Progenitor cell of endocrine pancreas (in vitro differentiated cells): ENCODE measurements at regions not wholly inside any gene's neighbourhood (a gene's known extent, or its start where the extent isn't known, plus 50 kb on each side); places are given as distances from the start of the nearest gene placed in this dataset.

ENCODE experiments used
- DNase-seq: peaks from one replicate; pipeline ENCODE4 v3.0.0; 2021; ENCODE audit warnings: low spot score; ENCODE audit not compliant: unreplicated experiment
- H3K27ac Mint-ChIP-seq: 2 replicates; pipeline ENCODE4 v1.8.0; 2021; ENCODE audit warnings: mild to moderate bottlenecking, moderate library complexity, mixed read lengths
- H3K27me3 Mint-ChIP-seq: 2 replicates; pipeline ENCODE4 v1.8.0; 2021; ENCODE audit warnings: mixed read lengths
- H3K36me3 Mint-ChIP-seq: 2 replicates; pipeline ENCODE4 v1.8.0; 2022; ENCODE audit warnings: mixed read lengths; ENCODE audit not compliant: insufficient read depth
- H3K4me1 Mint-ChIP-seq: 2 replicates; pipeline ENCODE4 v1.8.0; 2021; ENCODE audit warnings: low read depth, mixed read lengths
- H3K4me3 Mint-ChIP-seq: 2 replicates; pipeline ENCODE4 v1.8.0; 2021; ENCODE audit warnings: low read depth, mild to moderate bottlenecking, moderate library complexity, mixed read lengths
- H3K9me3 Mint-ChIP-seq: 2 replicates; pipeline ENCODE4 v1.8.0; 2021; ENCODE audit warnings: low read depth, mixed read lengths
- CTCF ChIP-seq: fragments of 200-600 bp; sonication (generic); IDR thresholded peaks from one replicate; pipeline ENCODE4 v1.5.0; 2021; ENCODE audit warnings: antibody characterized with exemption, mild to moderate bottlenecking; ENCODE audit not compliant: unreplicated experiment

GRCh38 chr7:24463474-24463873 lies 109.8 kb upstream of the PALS2 start:
- no peak overlapping the region for H3K27ac Mint-ChIP-seq
- DNase-seq, result no peak
- H3K27me3 Mint-ChIP-seq, result no peaks in the 10 kb centered on the region
- H3K36me3 Mint-ChIP-seq, result no peaks in the 10 kb centered on the region
- no peak overlapping the region for H3K4me3 Mint-ChIP-seq
- H3K4me1 Mint-ChIP-seq, result peaks cover 10% of the 10 kb centered on the region
- no peak for TF ChIP-seq CTCF
- H3K9me3 Mint-ChIP-seq, result no peaks in the 10 kb centered on the region

GRCh38 chr7:24464861-24465260 lies 108.4 kb upstream of the PALS2 start:
- no peaks in the 10 kb centered on the region for H3K36me3 Mint-ChIP-seq
- H3K27ac Mint-ChIP-seq, result no peak overlapping the region
- DNase-seq, result no peak
- H3K9me3 Mint-ChIP-seq, result no peaks in the 10 kb centered on the region
- no peak overlapping the region for H3K4me3 Mint-ChIP-seq
- peaks cover 10% of the 10 kb centered on the region for H3K4me1 Mint-ChIP-seq
- H3K27me3 Mint-ChIP-seq, result no peaks in the 10 kb centered on the region
- TF ChIP-seq CTCF, result no peak

GRCh38 chr7:24466168-24466768 lies 107.0 kb upstream of the PALS2 start:
- Mint-ChIP-seq H3K4me1 (peaks cover 10% of the 10 kb centered on the region), H3K27ac (no peak overlapping the region), H3K9me3 (no peaks in the 10 kb centered on the region), H3K27me3 (no peaks in the 10 kb centered on the region), H3K36me3 (no peaks in the 10 kb centered on the region), H3K4me3 (no peak overlapping the region)
- no peak for DNase-seq
- TF ChIP-seq CTCF, result no peak

GRCh38 chr7:24469118-24469517 lies 104.1 kb upstream of the PALS2 start:
- peaks cover 10% of the 10 kb centered on the region for H3K4me1 Mint-ChIP-seq
- H3K4me3 Mint-ChIP-seq, result no peak overlapping the region
- no peaks in the 10 kb centered on the region for H3K36me3 Mint-ChIP-seq
- H3K27me3 Mint-ChIP-seq, result no peaks in the 10 kb centered on the region
- no peak for TF ChIP-seq CTCF
- DNase-seq, result no peak
- no peaks in the 10 kb centered on the region for H3K9me3 Mint-ChIP-seq
- no peak overlapping the region for H3K27ac Mint-ChIP-seq

GRCh38 chr7:24472093-24472492 lies 101.2 kb upstream of the PALS2 start:
- H3K4me3 Mint-ChIP-seq, result no peak overlapping the region
- H3K9me3 Mint-ChIP-seq, result no peaks in the 10 kb centered on the region
- H3K27ac Mint-ChIP-seq, result no peak overlapping the region
- no peaks in the 10 kb centered on the region for H3K27me3 Mint-ChIP-seq
- no peaks in the 10 kb centered on the region for H3K36me3 Mint-ChIP-seq
- TF ChIP-seq CTCF, result no peak
- no peak for DNase-seq
- H3K4me1 Mint-ChIP-seq, result peaks cover 22% of the 10 kb centered on the region
